ENCODE measurements at regions not wholly inside any gene's neighbourhood (a gene's known extent, or its start where the extent isn't known, plus 50 kb on each side); places are given as distances from the start of the nearest gene placed in this dataset.

GRCh38 chr3:6809349-6809748, 51.6 kb upstream of the GRM7 start:
- Histone ChIP-seq H3K9ac (ENCODE audit: low read depth, low read length) (no peak overlapping the region), H3K36me3 (ENCODE audit: control insufficient read depth, insufficient read depth, low read length) (no peaks in the 10 kb centered on the region), H3K4me1 (ENCODE audit: control insufficient read depth, insufficient read depth, low read length) (no peaks in the 10 kb centered on the region), H3K27me3 (ENCODE audit: control insufficient read depth, insufficient read depth, low read length) (no peaks in the 10 kb centered on the region), H3K9me3 (ENCODE audit: control insufficient read depth, insufficient read depth, low read length) (no peaks in the 10 kb centered on the region), H3K4me3 (ENCODE audit: low read depth, low read length) (no peak overlapping the region)
